ENCODE measurements at regions not wholly inside any gene's neighbourhood (a gene's known extent, or its start where the extent isn't known, plus 50 kb on each side); places are given as distances from the start of the nearest gene placed in this dataset.
A peak's percentile ranks its signal among the peaks of the same experiment; 100 is the strongest.
"Not testable (repeated sequence)": the region's sequence is repeated elsewhere in the genome, so short reads cannot be mapped to it uniquely, and the experiment has no call there.

- H3K36me3 ChIP-seq, result no peaks in the 10 kb centered on the region
- no peaks in the 10 kb centered on the region for H3K9me3 ChIP-seq (replicated peaks)
- H3K4me1 ChIP-seq (replicated peaks), result no peaks in the 10 kb centered on the region
- DNase-seq (ENCODE audit: low read depth in 1 of 2, low spot score in 2 of 2), result peak in 1 of 2 experiments; percentile 10
- H3K27ac ChIP-seq, result no peak overlapping the region
- H3K4me3 ChIP-seq, result no peak overlapping the region
- H3K27me3 ChIP-seq (replicated peaks), result no peaks in the 10 kb centered on the region
Measured at GRCh38 chr15:77921664-77922063, 155.8 kb downstream of the TBC1D2B start.

- H3K4me1 ChIP-seq (replicated peaks); H3K27me3 ChIP-seq (replicated peaks); H3K36me3 ChIP-seq; H3K27ac ChIP-seq; H3K4me3 ChIP-seq; H3K9me3 ChIP-seq (replicated peaks): not testable (repeated sequence)
- DNase-seq (ENCODE audit: low read depth in 1 of 2, low spot score in 2 of 2), result peak in 1 of 2 experiments; percentile 15
Measured at GRCh38 chr15:77916966-77917635, 160.4 kb downstream of the TBC1D2B start.

DNA sequence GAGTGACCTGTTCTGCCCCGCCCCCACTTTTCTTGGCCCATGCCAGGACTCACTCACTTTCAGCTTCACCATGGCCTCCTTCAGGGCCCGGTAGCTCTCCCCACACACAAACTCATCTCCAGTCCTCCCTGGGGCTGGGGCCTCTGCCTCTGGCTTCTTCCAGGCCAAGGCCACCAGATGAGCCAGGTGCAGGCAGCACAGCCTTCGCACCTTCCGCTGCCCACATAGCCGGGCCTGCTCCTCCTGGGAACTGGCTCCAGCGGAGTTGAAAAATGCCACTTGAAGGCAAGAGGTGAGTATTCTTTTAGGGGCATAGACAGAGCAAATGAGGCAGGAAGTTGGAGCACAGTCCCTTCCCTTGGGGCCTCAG, 161.6 kb downstream of the TBC1D2B start:
- not testable (repeated sequence) for H3K27ac ChIP-seq; H3K27me3 ChIP-seq (replicated peaks); H3K4me3 ChIP-seq; H3K9me3 ChIP-seq (replicated peaks); H3K4me1 ChIP-seq (replicated peaks); H3K36me3 ChIP-seq
- DNase-seq (ENCODE audit: low read depth in 1 of 2, low spot score in 2 of 2), result peak in 1 of 2 experiments; percentile 5

GRCh38 chr15:77915261-77915960, 162.1 kb downstream of the TBC1D2B start:
- DNase-seq (ENCODE audit: low read depth in 1 of 2, low spot score in 2 of 2), result peak in 1 of 2 experiments; percentile 20
- Histone ChIP-seq H3K27me3 (replicated peaks) (no peaks in the 10 kb centered on the region), H3K27ac (no peak overlapping the region), H3K9me3 (replicated peaks) (no peaks in the 10 kb centered on the region), H3K4me3 (no peak overlapping the region), H3K4me1 (replicated peaks) (no peaks in the 10 kb centered on the region), H3K36me3 (no peaks in the 10 kb centered on the region)

DNA sequence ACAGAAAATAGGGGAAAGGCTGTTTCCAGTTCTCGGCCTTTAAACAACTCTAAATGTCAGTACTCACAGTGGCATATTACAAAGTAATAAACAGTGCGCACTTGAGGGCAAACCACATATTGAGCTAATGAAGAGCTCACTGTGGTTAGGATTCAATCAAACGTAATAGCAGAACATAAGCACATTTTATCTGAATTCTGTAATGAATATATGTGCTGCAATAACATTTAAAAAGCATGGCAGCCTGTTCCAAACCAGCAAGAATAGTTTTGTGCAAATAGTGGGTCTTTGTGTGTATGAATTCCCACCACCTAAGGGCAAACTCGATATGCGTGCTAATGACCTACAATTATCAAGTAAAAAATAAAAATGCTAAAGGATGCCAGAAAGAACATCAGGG, 163.0 kb downstream of the TBC1D2B start:
- not testable (repeated sequence) for H3K4me1 ChIP-seq (replicated peaks); DNase-seq (ENCODE audit: low read depth in 1 of 2, low spot score in 2 of 2); H3K9me3 ChIP-seq (replicated peaks); H3K27me3 ChIP-seq (replicated peaks); H3K27ac ChIP-seq; H3K36me3 ChIP-seq; H3K4me3 ChIP-seq

GRCh38 chr15:77910030-77910911, 167.2 kb downstream of the TBC1D2B start:
- H3K9me3 ChIP-seq (replicated peaks); H3K27me3 ChIP-seq (replicated peaks); H3K4me3 ChIP-seq; H3K27ac ChIP-seq; H3K36me3 ChIP-seq; H3K4me1 ChIP-seq (replicated peaks): not testable (repeated sequence)
- peak; percentile 87 to 89 for DNase-seq (ENCODE audit: low read depth in 1 of 2, low spot score in 2 of 2)

DNA sequence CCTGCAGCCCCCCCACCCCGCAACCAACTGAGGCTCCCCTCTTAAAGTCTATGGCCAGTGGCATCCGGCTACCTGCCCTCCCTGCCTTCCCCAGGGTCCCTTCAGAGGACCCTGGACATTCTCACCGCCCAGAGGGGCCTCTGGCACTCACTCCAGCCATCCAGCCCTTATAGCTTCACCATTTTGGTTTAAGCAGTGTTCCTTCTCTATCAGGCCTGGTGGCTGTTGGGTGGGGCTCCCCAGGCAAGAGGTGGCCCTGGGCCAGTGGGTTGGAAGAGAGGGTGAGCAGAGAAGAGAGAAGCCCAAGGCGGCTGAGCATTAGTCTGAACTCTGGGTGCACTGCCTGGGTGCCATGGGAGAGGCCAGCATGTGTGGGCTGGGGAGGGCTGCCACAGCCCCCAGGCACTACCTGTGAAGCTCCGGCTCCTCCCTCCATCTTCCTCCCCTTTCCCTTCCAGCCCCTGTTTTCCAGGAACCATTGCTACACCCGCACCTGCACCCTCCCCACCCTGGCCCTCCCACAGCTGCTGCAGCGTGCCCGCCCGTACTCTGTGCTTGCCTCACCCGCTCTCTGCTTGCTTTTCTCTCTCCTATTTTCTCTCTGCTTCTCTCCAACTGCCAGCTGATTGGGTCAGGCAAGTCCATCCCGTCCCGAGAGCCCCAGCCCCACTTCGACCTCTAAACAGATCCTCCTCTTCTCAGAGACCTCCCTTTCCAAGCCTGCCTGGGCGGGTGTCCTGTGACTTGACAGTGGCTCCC, 168.2 kb downstream of the TBC1D2B start:
- Histone ChIP-seq H3K36me3 (no peaks in the 10 kb centered on the region), H3K27ac (no peak overlapping the region), H3K4me3 (no peak overlapping the region), H3K9me3 (replicated peaks) (no peaks in the 10 kb centered on the region), H3K4me1 (replicated peaks) (peaks cover 7% of the 10 kb centered on the region), H3K27me3 (replicated peaks) (no peaks in the 10 kb centered on the region)
- peak in 1 of 2 experiments; percentile 39 for DNase-seq (ENCODE audit: low read depth in 1 of 2, low spot score in 2 of 2)

GRCh38 chr15:77908752-77909111, 168.8 kb downstream of the TBC1D2B start:
- not testable (repeated sequence) for H3K9me3 ChIP-seq (replicated peaks); H3K4me1 ChIP-seq (replicated peaks); H3K27ac ChIP-seq; H3K4me3 ChIP-seq; DNase-seq (ENCODE audit: low read depth in 1 of 2, low spot score in 2 of 2); H3K36me3 ChIP-seq; H3K27me3 ChIP-seq (replicated peaks)

DNA sequence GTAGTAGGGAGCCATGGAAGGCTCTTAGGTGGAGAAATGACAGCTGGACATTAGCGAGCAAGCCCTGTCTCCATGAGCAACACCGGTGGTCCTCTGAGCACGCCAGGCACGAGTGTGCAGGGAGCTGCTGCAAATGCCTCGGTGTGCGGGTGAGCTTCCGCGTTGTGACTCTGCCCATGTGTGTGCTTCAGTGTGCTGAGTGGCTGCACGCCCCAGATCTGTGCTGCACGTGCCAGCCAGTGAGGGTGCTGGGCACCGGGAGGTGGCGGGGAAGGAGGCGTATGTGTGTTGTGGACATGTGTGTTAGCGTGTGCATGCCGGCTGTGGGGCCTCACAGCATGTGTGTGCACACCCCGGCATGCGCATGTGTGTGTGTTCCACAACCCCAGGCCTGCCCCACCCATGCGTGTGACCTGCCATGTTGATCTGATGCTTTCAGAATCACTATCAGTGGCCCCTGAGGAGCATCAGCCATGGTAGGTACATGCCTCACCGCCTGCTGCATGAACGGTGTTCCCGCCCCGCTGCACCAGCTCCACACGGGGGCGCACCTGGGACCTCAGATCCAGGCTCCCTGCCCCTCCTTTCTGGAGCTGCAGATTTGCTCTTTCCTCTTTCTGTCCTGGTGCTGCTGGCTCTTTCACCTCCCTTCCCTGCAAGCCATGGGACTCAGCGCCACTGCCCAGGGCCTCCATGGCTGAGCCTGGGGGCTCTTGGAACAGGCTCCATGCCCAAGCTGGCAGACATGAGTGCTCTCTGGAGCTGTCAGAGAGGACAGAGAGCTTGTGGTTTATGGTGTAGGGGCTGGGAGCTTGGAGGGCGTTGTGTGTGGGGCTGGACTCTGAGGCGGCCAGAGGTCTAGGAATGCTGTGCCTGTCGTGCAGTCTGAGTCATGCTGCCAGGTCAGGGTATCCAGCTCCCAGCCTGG, 169.4 kb downstream of the TBC1D2B start:
- Histone ChIP-seq H3K4me1 (replicated peaks) (peaks cover 7% of the 10 kb centered on the region), H3K36me3 (no peaks in the 10 kb centered on the region), H3K27me3 (replicated peaks) (no peaks in the 10 kb centered on the region), H3K27ac (no peak overlapping the region), H3K9me3 (replicated peaks) (no peaks in the 10 kb centered on the region), H3K4me3 (no peak overlapping the region)
- DNase-seq (ENCODE audit: low read depth in 1 of 2, low spot score in 2 of 2), result peak; percentile 72 to 83

DNA sequence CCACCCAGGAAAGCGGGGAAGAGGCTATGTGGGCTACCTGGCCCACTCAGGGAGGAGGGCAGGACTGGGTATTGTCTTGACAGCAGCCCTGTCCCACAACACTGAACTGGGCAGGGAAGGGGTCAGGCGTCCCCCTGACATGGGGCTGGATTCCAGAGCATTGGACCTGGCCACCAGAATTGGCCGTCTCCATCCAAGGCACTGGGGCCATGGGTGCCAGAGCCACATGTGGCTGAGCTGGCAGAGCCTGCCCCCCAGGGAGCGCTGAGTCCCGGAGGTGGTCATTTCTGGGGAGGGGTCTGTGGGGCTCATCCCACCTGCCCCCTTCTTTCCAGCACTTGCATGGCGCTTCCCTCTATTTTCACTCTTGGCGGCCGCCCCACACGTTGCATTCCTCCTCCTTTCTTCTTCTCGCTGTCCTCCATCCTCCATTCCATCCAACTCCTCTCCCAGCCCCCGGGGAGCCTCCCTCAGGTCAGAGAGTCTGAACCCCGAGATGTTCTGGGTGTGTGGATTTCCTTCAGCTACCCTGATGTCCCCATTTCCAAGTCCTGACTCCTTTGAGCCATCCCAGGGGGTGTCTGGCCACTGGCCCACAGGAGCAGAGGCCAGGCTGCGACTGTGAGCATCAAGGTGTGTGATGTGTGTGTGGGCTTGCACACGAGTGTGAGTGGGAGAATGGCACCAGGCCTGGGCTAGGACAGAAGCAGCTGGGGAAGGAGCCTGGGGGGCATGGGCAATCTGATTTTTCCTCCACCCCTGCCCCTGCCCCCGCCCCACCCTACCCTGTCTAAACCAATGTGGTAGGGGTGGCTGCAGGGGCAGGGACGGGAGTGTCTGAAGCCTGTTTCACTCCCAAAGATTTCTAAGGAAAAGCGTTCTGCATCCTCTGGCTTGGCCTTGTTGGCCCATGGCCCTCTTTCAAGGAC, 171.2 kb downstream of the TBC1D2B start:
- H3K27me3 ChIP-seq (replicated peaks); H3K9me3 ChIP-seq (replicated peaks); H3K27ac ChIP-seq; H3K4me3 ChIP-seq; H3K4me1 ChIP-seq (replicated peaks); H3K36me3 ChIP-seq: not testable (repeated sequence)
- peak in 1 of 2 experiments; percentile 30 for DNase-seq (ENCODE audit: low read depth in 1 of 2, low spot score in 2 of 2)

- H3K27ac ChIP-seq, result no peak overlapping the region
- H3K36me3 ChIP-seq, result no peaks in the 10 kb centered on the region
- no peak overlapping the region for H3K4me3 ChIP-seq
- peaks cover 7% of the 10 kb centered on the region for H3K4me1 ChIP-seq (replicated peaks)
- DNase-seq (ENCODE audit: low read depth in 1 of 2, low spot score in 2 of 2), result peak in 1 of 2 experiments; percentile 36
- H3K27me3 ChIP-seq (replicated peaks), result no peaks in the 10 kb centered on the region
- H3K9me3 ChIP-seq (replicated peaks), result no peaks in the 10 kb centered on the region
Measured at GRCh38 chr15:77905301-77905920, 172.1 kb downstream of the TBC1D2B start.

GRCh38 chr15:77904901-77905300, 172.6 kb downstream of the TBC1D2B start:
- H3K4me3 ChIP-seq, result no peak overlapping the region
- DNase-seq (ENCODE audit: low read depth in 1 of 2, low spot score in 2 of 2), result no peak

More at GRCh38 chr15:77904901-77905300, 172.6 kb downstream of the TBC1D2B start:
- H3K27me3 ChIP-seq (replicated peaks), result no peaks in the 10 kb centered on the region
- H3K36me3 ChIP-seq, result no peaks in the 10 kb centered on the region
- H3K27ac ChIP-seq, result no peak overlapping the region
- H3K4me1 ChIP-seq (replicated peaks), result peaks cover 7% of the 10 kb centered on the region
- no peaks in the 10 kb centered on the region for H3K9me3 ChIP-seq (replicated peaks)
